ENCODE measurements at regions not wholly inside any gene's neighbourhood (a gene's known extent, or its start where the extent isn't known, plus 50 kb on each side); places are given as distances from the start of the nearest gene placed in this dataset.
A peak's percentile ranks its signal among the peaks of the same experiment; 100 is the strongest.
"Not testable (repeated sequence)": the region's sequence is repeated elsewhere in the genome, so short reads cannot be mapped to it uniquely, and the experiment has no call there.

GRCh38 chr1:116841569-116842344 lies 68.0 kb upstream of the PTGFRN start:
- DNase-seq (ENCODE audit: extremely low read depth, low read depth), result no peak
- no peak for TF ChIP-seq CTCF (IDR thresholded peaks at IDR 0.05; ENCODE audit: low read depth, low read length)

GRCh38 chr1:116842654-116843053 lies 67.1 kb upstream of the PTGFRN start:
- peak; percentile 26 for TF ChIP-seq CTCF (IDR thresholded peaks at IDR 0.05; ENCODE audit: low read depth, low read length)
- no peak for DNase-seq (ENCODE audit: extremely low read depth, low read depth)

GRCh38 chr1:116844775-116845174 lies 64.9 kb upstream of the PTGFRN start:
- no peak for DNase-seq (ENCODE audit: extremely low read depth, low read depth)
- no peak for TF ChIP-seq CTCF (IDR thresholded peaks at IDR 0.05; ENCODE audit: low read depth, low read length)

- DNase-seq (ENCODE audit: extremely low read depth, low read depth), result no peak
Measured at GRCh38 chr1:116847190-116847589, 62.5 kb upstream of the PTGFRN start.

GRCh38 chr1:116847688-116848531 lies 61.8 kb upstream of the PTGFRN start:
- no peak for DNase-seq (ENCODE audit: extremely low read depth, low read depth)
- no peak for TF ChIP-seq CTCF (IDR thresholded peaks at IDR 0.05; ENCODE audit: low read depth, low read length)

More at GRCh38 chr1:116847190-116847589, 62.5 kb upstream of the PTGFRN start:
- TF ChIP-seq CTCF (IDR thresholded peaks at IDR 0.05; ENCODE audit: low read depth, low read length), result no peak

GRCh38 chr1:116850436-116850835 lies 59.3 kb upstream of the PTGFRN start:
- no peak for TF ChIP-seq CTCF (IDR thresholded peaks at IDR 0.05; ENCODE audit: low read depth, low read length)
- no peak for DNase-seq (ENCODE audit: extremely low read depth, low read depth)

- DNase-seq (ENCODE audit: extremely low read depth, low read depth), result not testable (repeated sequence)
Measured at GRCh38 chr1:116851189-116851588, 58.5 kb upstream of the PTGFRN start.
